DND-41 (cell line): ENCODE measurements at regions not wholly inside any gene's neighbourhood (a gene's known extent, or its start where the extent isn't known, plus 50 kb on each side); places are given as distances from the start of the nearest gene placed in this dataset.

Source experiments
- CTCF ChIP-seq: IDR thresholded peaks from 2 replicates; pipeline ENCODE4 v1.5.1; 2012; ENCODE audit warnings: borderline replicate concordance, low read length, moderate library complexity, mild to moderate bottlenecking; ENCODE audit not compliant: poor library complexity, severe bottlenecking; ENCODE audit errors: extremely low read depth
- EZH2 ChIP-seq: IDR thresholded peaks from 3 replicates; pipeline ENCODE4 v1.6.1; 2012; ENCODE audit warnings: borderline replicate concordance, low read depth, mild to moderate bottlenecking, moderate library complexity, low read length, inconsistent platforms; ENCODE audit not compliant: severe bottlenecking

- no peak for TF ChIP-seq CTCF
- no peak for TF ChIP-seq EZH2
These were observed 491.2 kb downstream of the COG6 start for GRCh38 chr13:40146611-40147117.
